ENCODE measurements at regions not wholly inside any gene's neighbourhood (a gene's known extent, or its start where the extent isn't known, plus 50 kb on each side); places are given as distances from the start of the nearest gene placed in this dataset.

DNA sequence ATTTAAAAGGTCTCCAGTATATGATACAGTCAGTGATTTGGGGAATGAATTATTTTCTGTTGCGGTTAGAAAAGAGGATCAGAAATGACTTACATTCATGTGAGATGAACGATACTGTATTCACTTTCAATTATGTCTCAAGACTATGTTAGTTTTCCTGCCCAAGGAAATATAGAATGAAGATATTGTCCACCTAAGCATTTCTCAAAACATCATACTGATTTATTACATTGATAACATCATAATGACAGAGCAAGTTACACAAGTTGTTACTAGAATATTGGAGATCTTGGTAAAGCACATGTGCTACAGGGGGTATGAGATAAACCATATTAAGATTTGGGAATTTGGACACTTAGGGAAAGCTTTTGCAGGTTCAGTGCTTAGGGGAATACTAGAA lies 67.8 kb upstream of the OR9G4 start:
- no peaks in the 10 kb centered on the region for H3K36me3 ChIP-seq
- no peak overlapping the region for H3K9ac ChIP-seq
- no peaks in the 10 kb centered on the region for H3K27me3 ChIP-seq
- no peaks in the 10 kb centered on the region for H3K4me1 ChIP-seq
- H4K20me1 ChIP-seq = no peaks in the 10 kb centered on the region
- H3K4me2 ChIP-seq = no peak overlapping the region
- no peak overlapping the region for H3K4me3 ChIP-seq
- no peak for TF ChIP-seq Cebpa-rat (IDR thresholded peaks at IDR 0.05)
- no peaks in the 10 kb centered on the region for H3K9me3 ChIP-seq (replicated peaks in 1 of 11)
- no peak overlapping the region for H3K27ac ChIP-seq

DNA sequence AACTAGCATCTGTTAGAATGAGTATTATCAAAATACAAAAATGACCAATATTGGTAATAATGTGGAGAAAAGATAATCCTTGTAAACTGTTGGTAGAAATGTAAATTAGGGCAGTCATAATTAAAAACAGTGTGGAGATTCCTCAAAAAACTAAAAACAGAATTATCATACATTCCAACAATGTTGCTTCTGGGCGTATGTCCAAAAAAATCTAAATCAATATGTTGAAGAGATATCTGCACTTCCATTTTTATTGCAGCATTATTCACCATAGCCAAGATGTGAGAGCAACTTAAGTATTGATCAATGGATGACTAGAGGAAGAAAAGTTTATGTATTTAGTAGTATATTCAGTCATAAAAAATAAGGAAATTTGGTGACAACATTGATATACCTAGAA lies 59.8 kb upstream of the OR9G4 start:
- Histone ChIP-seq H3K27ac (no peak overlapping the region), H3K4me2 (no peak overlapping the region), H3K4me1 (no peaks in the 10 kb centered on the region), H4K20me1 (no peaks in the 10 kb centered on the region), H3K9ac (no peak overlapping the region), H3K9me3 (replicated peaks in 1 of 11) (no peaks in the 10 kb centered on the region), H3K36me3 (no peaks in the 10 kb centered on the region), H3K4me3 (no peak overlapping the region), H3K27me3 (no peaks in the 10 kb centered on the region)
- TF ChIP-seq Cebpa-rat (IDR thresholded peaks at IDR 0.05) = no peak

DNA sequence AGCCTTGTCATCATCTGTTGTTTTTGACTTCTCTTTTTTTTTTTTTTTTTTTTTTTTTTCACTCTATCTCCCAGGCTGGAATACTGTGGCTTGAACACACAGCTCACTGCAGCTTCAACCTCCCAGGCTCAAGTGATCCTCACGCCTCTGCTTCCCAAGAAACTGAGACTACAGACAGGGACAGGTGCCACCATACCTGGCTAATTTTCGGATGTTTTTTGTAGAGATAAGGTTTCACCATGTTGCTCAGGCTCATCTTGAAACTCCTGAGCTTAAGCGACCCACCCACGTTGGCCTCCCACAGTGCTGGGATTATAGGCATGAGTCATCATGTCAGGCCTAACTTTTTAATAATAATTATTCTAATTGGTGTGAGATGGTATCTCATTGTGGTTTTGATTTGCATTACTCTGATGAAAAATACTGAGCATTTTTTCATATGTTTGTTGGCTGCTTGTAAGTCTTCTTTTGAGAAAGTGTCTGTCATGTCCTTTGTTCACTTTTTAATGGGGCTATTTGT lies 51.3 kb upstream of the OR9G4 start:
- Histone ChIP-seq H3K9me3 (replicated peaks in 1 of 11) (no peaks in the 10 kb centered on the region), H3K36me3 (no peaks in the 10 kb centered on the region), H4K20me1 (no peaks in the 10 kb centered on the region), H3K27ac (no peak overlapping the region), H3K4me1 (no peaks in the 10 kb centered on the region), H3K4me3 (no peak overlapping the region), H3K4me2 (no peak overlapping the region), H3K9ac (no peak overlapping the region), H3K27me3 (no peaks in the 10 kb centered on the region)
- no peak for TF ChIP-seq Cebpa-rat (IDR thresholded peaks at IDR 0.05)
